Suppressor macrophage treated with lipopolysaccharide for 4 hours (primary cell): ENCODE measurements at regions not wholly inside any gene's neighbourhood (a gene's known extent, or its start where the extent isn't known, plus 50 kb on each side); places are given as distances from the start of the nearest gene placed in this dataset.
"Not testable (repeated sequence)": the region's sequence is repeated elsewhere in the genome, so short reads cannot be mapped to it uniquely, and the experiment has no call there.

ENCODE experiments used
- DNase-seq: peaks from one replicate; pipeline ENCODE4 v3.0.0-alpha.2; 2020

DNA sequence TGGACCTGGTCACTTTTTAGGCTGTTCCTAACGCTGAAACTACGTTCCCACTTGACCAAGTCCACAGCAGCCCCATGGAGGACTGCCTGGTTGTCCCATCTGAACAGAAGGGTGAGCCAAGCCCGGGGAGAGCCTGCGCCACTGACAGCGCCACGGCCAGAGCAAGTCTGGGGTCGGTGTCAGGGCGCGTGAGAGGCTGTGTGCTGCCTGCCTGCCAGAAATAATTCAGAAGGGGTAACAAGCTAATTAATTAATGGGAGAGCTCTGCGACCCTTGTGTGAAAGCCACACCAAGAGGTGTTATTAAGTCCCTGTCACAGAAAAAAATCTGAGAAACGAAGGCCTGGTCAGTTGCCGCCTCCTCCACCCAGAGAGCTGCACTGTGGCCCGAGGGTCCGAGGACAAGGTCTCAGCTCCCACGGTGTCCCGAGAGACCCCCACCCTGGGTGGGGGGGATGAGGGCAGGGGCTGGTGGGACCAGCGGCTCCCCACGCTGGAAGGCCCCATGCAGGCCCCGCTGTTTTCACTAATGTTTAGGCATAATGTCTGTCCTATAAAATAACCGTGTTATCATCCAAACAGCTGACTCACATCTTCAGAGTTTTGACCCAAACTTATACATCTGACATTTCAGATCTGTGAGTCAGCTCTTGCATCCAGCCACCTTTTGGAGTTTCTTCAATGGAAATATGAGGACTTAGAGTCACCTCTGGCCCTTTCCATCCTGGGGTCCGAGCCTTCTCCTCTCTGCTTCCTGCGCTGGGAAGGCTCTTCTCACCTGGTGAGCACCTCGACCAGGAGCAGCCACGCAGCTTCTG, 58.5 kb downstream of the DLL1 start:
- DNase-seq, result no peak

DNA sequence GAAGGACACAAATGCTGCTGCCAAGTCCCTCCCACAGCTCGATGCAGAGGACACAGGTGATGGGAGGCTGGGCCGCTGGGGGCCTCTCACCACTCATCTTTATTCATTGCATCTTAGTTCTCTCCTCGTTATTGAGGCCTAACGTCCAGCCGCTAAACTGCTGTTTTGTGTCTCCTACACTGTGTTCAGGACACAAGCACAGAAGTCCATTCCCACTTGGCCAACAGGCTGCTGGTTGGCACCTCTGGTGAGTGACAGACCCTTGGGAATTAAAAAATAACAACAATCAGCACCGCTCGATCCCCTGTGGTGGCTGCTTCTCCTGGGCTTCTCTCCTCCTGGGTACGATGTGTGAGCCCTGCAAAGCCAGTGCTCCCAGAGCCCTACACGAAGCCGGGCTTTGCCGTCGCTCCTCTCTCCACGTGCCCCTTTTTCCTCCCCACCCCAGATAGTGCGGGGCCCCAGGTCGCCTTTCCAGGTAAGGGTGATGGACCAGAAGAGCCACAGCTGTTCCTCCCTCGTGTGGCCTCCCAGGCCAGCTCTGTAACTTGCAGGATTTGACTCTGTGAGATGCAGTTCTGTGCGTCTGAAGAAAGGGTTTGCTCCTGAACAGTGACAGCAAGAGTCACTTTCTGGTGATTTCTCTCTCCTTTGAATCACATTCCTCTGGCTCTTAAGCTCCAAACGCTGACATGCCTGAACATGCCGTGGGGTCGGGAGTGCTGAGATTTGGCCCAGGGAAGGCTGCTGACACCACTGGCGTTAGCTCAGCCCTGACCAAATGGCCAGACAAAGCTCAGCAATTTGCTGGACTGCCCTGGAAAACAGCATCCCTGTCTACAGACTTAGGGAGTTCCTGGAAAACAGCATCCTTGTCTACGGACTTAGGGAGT, 59.3 kb downstream of the DLL1 start:
- no peak for DNase-seq

DNA sequence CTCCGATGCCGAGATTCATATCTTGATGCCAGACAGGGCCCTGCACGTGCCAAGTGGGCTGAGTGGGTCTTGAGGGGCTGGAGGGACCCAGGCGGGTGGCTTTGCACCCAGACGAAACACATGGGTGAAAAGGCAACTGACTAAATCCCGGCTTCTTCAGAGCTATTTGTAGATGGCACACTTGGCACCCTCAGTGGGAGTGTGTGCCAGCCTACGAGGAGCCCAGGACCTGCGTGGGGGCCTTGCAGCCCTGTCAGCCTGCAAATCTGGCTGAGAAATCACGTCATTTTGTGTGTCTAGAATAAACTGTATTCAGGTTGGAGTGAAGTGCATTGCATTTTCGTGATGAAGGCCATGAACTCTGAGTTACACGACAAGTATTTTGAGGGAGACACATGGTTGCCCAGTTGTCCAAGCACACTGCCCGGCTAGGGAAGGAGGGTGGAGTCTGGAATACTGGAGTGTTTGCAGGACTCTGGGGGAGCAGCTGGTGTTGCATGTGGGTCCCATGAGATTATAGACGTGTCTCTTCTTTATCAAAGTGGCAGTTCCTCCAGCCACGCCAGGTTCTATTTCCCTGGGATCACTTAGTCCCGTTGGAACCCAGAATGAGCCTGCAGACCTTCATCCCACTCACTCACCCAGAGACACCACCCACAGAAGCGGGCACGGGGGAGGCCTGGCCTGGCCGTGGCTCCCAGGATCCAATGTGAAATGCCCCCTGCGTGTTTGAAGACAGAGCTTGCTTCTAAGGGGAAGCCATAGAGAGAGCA, 60.2 kb downstream of the DLL1 start:
- no peak for DNase-seq

DNA sequence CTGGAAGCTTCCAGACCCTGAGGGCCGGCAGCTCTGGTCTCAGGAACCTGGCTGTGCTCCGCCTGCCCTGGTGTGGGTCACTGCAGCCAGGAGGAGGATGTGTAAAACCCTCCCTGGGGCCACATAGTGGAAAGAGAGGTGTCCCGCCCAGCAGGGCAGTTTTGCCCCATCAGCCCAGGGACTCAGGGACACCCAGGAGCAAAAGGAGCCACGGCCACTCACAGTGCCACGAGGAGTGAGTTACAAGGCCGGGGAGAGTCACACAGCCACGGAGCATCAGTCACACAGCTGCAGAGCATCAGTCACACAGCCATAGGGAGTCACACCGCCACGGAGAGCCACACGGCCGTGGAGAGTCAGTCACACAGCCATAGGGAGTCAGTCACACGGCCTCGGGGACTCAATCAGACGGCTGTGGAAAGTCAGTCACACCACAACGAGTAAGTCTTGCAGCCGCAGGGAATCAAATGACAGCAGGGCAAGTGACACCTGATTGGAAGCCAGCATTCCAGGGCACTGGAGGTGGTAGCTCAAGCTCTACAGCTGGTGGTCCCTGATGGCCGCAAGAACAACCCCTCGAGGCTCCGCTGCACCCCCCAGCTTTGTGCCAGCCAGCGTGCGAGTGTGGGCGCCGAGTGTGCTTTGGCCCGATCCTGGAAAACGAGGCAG, 60.9 kb downstream of the DLL1 start:
- no peak for DNase-seq

DNA sequence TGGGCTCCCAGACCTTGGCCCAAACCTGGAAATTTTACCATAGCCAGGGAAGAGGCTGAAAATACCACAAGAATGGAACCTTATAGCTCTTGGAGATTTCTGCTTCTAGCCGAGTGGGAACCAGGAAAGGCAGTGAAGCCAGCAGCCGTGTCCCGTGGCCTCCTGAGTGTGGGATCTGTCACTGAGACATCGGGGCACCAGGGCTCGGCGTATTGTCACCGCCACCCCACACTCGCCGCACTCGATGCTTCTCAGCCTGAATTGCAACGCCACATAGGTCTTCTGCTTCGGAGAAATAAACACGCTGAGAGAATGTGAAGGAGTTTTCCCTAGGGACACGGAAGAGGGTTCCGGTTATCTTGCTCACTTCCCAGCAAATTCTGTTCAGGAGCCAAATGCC, 61.5 kb downstream of the DLL1 start:
- DNase-seq, result no peak

DNA sequence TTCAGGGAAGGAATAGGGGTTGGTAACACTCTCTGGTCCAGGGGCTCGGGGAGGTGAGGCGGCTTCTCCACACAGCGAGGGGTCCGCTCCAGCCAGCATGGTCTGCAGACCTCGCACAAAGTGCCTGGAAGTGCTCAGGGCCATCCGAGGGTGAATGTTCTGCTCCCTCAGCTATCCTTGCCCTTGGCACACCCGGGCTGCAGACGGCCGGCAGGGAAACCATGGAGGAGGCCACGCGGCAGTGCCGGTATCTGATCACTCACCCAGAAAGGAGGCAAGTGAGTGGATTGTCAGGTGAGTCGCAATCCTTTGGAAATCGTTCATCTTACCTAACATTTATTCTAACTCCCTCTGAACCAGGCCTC, 62.0 kb downstream of the DLL1 start:
- no peak for DNase-seq

DNA sequence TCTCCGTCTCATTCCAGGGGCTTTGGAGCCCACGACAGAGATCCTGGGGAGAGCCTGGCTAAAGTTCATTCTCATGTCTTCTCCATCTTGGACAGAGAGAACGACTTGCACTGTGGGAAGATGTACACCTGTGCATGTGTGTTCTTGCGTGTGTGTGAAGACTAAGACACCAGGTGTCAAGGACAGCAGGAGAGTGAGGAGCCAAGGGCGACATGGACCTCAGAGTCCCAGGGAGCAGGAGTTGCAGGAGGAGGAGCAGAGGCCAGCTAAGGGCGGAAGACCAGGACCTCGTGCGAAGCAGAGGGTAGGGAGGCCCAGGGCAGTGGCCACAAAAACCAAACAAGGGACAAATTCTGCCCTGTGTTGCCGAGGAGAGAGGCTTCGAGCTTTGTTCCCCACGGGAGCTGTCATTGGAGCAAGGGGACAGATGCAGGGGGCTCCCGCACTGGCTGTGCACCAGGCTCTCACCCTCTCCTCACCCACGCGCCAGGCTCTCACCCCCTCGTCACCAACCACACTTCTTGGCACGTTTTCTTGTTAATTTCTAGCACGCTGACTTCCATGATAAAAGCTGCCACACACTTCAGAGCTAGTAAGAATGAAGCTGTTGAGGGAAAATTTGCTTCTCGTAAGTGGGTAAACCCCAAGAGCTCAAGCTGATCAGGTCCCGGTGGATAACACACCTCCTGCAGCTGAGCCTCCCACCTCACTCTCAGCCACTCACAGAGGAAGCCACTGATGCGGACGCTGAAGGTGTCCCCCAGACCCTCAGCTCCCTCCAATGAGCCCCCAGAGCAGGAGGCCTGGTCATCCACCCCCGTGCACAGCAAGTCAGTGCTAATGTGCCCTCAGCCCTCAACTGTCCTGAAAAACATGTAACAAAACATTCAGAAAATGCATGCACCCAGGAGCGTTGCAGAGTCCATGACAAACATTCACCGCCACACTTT, 62.6 kb downstream of the DLL1 start:
- no peak for DNase-seq

DNA sequence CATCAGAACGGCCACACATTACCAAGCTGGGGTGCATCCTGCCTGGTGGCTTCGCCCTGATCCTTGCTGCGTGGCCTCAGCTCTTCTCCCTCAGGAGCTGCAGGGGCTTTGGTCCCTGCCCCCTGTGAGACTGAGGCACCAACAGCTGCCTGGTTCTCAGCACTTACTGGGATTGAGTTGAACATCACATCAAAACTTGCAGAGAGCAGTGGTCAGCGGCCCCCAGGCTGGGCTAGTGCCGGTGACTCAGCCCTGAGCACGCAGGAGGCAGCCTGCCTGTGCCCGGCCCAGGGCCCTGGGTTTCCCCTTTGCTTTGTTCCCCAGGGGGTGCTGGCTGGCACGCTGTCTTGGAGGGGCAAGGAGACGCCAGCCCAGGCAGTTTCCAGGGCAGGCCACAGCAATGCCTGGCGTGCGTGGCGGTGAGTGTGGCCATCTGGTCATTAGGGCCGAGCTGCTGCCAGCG, 63.3 kb downstream of the DLL1 start:
- DNase-seq, result no peak

DNA sequence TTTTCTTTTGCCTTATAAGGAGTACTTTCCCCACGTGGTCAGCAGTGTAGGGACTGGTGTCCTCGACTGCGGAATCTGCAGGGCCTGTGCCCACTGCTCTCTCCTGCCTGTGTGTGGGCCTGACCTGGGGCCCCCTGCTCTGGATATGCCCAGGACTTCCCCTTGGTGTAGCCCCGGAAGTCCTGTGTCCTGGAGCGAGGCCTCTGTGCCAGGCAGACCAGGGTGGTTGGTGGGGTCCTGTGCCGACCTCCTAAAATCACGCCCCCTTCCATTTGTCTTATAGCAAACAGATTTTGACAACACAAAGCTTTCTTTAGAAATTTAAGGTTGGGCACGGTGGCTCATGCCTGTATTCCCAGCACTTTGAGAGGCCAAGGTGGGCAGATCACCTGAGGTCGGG, 64.2 kb downstream of the DLL1 start:
- no peak for DNase-seq

DNA sequence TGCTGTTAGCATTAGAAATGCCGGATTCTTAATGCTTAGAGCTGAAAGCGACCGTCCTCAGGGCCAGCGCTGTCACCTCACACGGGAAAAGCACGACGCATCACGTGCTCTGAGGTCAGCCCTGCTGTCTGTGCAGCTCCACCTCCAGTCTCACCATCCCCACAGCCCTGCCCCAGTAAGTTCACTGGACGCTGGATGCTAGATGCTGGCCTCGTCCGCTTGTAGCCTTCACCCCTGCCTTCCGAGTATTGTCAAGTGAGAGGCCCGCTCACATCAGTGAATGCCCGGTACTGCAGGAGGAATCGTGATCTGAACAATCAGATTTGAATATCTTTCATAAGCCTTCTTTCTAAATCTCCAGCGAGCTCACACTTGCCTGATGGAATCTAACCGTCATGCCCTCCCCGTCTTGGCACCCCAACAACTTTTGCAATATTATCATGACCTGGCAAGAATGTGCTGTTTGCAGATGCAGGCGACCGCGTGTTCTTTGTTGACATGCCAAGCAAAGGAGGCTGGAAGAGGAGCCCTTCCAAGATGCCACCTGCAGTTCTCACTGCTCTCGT, 64.9 kb downstream of the DLL1 start:
- no peak for DNase-seq

DNA sequence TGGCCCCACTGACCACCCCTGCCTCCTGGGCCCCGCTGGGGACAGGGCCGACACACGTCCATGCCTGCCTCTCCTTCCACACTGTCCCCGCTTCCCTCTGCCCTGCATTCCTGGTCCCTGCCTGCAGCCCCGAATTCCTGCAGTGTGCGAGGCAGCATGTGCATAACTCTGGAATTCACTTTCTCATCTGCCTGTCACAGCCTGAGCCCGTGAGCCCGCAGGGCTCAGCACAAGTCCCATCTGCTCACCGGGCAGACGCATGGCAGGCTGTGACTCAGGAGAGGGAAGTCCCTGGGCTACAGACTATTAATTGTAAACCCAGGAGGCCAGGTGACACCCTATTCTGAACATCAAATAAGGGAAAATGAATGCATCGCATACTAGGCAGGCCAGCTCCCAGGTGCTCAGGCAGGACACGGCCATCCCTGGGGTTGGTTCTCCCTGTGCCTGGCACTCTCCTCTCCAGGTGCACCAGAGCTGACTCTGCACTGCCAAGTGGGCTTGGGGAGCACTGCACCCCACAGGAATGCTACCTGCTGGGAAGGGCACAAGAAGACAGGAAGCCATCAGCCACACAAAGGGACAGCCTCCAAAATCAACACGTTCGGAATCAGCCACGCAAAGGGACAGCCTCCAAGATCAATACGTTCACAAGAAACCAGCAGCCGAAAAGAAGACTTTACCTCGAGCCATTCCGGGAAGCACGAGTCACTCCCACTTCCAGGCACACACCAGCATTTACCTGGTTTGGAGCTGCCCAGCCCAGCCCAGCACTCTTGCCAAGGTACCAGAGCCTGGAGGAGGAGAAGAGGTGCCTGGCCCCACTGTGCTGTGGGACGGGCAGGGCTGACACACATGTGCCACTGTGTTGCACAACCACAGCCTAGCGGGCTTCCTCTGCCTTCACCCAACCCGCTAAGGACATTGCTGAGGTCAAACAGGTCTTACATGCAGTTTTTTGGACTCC, 65.9 kb downstream of the DLL1 start:
- peak; percentile 23 for DNase-seq

DNA sequence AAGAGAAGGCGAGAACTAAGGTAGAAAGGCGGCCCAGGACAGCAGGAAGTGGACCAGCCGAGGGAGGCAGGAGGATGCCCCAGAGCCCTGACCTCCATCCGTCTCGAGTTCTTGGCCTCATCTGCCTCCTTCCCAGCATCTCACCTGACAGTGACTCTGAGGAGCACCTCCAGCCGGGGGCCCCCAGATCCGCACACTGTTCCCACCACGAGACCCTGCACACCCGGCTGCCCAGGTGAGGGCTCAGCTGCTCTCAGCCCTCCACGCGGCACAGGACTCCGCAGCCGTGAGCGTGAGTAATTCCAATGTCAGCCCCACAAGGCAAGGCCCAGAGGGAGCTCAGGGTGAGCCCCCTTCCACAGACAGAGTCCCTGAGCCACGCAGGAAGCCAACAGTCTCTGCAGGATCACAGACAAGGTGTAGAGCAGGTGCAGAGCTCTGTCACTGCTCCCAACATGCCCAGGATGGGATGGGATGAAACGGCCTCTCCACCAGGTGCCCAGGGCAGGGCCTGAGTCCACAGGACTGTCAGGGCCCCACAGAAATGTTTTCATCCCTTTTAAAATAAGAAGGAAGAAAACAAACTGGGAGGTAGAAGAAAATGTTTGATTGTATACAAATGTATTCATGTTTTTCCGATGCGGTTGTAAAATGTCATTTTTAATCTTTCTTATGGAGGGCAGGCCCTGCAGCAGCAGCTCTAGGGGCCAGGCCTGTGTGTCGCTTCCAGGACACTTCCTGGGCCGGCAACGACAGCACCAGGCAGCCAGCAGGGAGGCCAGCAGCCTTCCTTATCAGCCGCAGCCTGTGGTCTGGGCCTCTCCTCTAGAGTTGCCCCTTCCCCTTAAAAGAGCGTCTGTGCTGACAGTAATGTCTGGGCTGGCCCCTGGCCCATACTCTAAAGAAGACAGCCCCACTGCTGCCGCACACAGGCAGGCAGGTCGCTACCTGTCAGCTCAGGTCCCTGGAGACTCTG, 66.9 kb downstream of the DLL1 start:
- DNase-seq, result no peak

DNA sequence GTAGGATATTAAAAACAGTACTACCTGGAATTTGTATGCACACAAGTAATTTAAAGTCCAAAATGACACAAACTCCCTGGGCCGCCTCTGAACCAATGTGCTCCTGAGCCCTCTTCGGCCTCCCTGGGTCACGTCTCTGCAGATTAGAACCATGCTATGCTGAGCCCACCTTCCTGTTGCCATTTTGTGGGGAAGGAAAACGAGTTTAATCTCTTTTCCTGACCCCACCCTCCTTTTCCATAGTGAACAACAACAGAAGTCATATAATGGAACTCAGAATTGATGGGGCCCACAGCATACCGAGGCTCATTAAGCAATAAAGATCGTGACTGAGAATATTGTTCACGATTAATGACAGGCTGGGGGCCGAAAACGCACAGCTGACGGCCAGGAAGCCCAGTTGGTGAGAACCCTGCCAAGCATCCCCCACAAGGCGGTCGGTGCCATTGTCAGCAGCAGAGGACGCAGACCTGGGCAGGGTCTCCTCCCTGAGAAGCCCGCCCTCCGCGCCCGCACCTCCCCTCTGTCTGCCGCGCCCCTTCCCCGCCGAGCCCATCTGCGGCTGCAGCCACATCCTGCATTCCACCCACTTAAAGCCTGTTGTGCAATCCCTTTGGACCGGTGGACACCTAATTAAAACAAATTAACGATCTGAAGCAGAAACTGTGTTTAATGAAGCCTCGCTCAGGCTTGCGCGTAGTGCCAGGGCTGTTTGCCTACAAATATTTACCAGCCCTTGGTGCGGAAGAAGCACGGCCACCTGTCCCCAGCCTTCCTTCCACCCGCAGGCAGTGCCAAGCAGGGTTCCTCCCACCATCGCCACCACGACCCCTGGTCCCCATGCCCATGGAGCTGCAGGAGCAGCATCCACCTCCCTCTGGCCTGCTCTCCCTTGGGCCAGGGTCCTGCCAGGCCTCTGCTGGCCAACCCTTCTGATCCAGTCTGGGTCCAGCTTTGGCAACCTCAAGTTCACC, 68.1 kb downstream of the DLL1 start:
- DNase-seq, result no peak

DNA sequence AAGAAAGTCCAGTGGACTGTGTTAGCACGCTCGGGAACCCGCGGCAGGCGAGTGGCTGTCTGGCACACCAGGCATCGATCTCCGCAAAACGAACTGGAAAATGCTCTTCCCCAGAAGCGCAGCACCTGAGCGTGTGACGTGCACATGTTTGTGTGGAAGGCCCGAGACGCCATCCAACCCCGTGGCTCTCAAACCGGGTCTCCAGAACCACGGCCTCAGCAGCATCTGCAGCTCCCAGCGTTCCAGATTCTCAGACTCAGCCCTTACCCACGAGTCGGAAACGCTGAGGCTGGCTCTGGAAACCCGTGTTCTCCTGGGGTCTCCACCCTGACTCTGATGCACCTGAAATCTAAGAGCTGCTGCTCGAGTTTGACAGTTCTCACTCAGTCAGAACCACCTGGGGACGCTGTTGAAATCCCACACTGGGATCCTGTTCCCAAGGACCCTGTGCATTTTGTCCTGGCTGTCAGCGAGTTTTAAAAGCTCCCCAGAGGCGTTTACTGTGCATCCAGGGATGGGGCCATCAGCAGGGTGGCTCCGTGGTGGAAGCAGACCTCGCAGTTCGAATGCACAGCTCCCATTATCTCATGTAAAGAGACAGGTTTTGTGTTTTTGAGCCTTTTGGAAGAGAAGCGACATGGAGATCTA, 69.0 kb downstream of the DLL1 start:
- DNase-seq, result no peak

DNA sequence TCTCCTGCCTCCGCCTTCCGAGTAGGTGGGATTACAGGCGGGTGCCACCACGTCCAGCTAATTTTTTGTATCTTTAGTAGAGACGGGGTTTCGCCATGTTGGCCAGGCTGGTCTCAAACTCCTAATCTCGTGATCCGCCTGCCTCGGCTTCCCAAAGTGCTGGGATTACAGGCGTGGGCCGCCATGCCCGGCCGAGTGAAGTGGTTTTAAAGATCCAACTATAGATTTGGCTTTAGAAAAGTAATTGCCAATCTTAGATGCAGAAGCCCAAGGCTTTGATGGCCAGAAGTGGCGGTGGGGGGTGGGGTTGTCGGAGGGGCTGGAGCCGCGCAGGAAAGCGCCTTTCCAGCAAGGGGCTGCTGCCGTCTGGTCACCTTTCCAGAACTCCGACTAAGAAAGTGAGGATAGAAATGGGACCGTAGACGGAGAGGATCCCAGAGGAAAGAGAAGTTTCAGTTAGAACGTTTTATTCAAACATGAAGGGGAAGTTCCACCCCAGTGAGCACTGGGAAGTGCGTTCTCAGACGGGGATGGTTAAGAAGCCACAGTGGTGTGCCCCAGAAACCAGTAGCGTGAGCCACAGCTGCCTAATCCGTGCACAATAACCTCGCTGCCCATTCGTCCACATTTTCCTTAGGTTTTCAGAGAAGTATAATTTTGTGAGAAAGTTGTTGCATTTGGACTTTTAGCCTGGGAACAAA, 69.7 kb downstream of the DLL1 start:
- DNase-seq, result peak; percentile 25

DNA sequence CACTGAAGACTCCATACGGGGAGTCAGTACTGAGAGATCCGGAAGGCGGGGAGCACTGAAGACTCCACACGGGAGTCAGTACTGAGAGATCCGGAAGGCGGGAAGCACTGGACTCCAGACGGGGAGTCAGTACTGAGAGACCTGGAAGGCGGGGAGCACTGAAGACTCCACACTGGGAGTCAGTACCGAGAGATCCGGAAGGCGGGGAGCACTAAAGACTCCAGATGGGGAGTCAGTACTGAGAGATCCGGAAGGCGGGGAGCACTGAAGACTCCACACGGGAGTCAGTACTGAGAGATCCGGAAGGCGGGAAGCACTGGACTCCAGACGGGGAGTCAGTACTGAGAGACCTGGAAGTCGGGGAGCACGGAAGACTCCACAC, 77.2 kb downstream of the DLL1 start:
- DNase-seq, result not testable (repeated sequence)
